ENCODE measurements at regions not wholly inside any gene's neighbourhood (a gene's known extent, or its start where the extent isn't known, plus 50 kb on each side); places are given as distances from the start of the nearest gene placed in this dataset.

GRCh38 chr4:151917145-151917734 is 156.4 kb upstream of the GATB start:
- CTCF ChIA-PET: no interaction called here
- no peaks in the 10 kb centered on the region for H4K20me1 ChIP-seq (ENCODE audit: insufficient read depth)
- H3K36me3 ChIP-seq (ENCODE audit: control insufficient read depth in 1 of 2, insufficient read depth in 2 of 2, low read length in 2 of 2): no peaks in the 10 kb centered on the region
- no peak overlapping the region for H3K4me3 ChIP-seq (replicated peaks in 1 of 2; ENCODE audit: low read depth in 1 of 2, low read length in 2 of 2)
- no peak overlapping the region for H3K9ac ChIP-seq (ENCODE audit: low read length)
- intact Hi-C loops (cut with micrococcal nuclease): no loop called here
- H2AFZ ChIP-seq (ENCODE audit: low read depth, low read length, poor library complexity, severe bottlenecking): no peak overlapping the region
- no peaks in the 10 kb centered on the region for H3K79me2 ChIP-seq (ENCODE audit: insufficient read depth, low read length)
- ATAC-seq (no peak), DNase-seq (ENCODE audit: low read depth, low spot score) (no peak)
- RAD21 ChIA-PET (ENCODE audit: low non-redundant PET in 1 of 2, low total read pairs in 2 of 2, uncharacterized antibody in 2 of 2, unreplicated experiment in 2 of 2): no interaction called here
- no peaks in the 10 kb centered on the region for H3K9me3 ChIP-seq (ENCODE audit: control insufficient read depth in 1 of 2, insufficient read depth in 1 of 2, low read depth in 1 of 2, low read length in 2 of 2)
- POLR2A ChIA-PET: no interaction called here
- H3K27me3 ChIP-seq (ENCODE audit: insufficient read depth, low read length): no peaks in the 10 kb centered on the region
- H3K27ac ChIP-seq (ENCODE audit: low read depth, low read length): no peak overlapping the region
- no peak for TF ChIP-seq YY1 (IDR thresholded peaks at IDR 0.05; ENCODE audit: extremely low read depth, insufficient replicate concordance, low read depth, low read length)
- TF ChIP-seq RAD21 (IDR thresholded peaks at IDR 0.05; ENCODE audit: low read depth): 0 out of 2 replicates have a peak, but pooled peaks have one; percentile 13
- no TSS peak for BruUV-seq (replicated peaks)
- H3K4me1 ChIP-seq (ENCODE audit: control insufficient read depth in 1 of 2, insufficient read depth in 2 of 2, low read length in 2 of 2): no peaks in the 10 kb centered on the region
- H3K4me2 ChIP-seq (ENCODE audit: low read length): no peak overlapping the region
- no peaks in the 10 kb centered on the region; the same call in 1 of the 2 replicates for H3K9me2 ChIP-seq (ENCODE audit: insufficient read depth)

DNA sequence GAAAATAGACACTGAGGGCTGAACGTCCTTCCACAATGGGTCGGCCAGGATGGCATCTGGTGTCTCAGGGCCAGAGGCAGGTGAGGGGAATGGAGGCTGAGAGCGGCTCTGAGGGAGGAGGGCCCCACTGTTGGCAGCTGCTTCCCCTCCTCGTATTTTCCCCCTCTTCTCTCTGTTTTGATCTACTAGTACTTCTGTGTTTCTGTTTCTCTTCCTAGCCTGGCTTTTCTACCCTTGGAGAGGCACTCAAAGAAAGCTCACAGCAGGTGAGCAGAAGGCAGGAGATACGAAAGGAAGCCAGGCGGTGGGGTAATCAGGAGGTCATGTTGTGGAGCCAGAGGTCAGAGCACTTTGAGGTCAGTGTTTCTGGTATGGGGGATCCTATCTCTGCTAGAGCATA is 151.8 kb upstream of the GATB start:
- Histone ChIP-seq H2AFZ (ENCODE audit: low read depth, low read length, poor library complexity, severe bottlenecking) (no peak overlapping the region), H3K4me1 (ENCODE audit: control insufficient read depth in 1 of 2, insufficient read depth in 2 of 2, low read length in 2 of 2) (no peaks in the 10 kb centered on the region), H3K4me3 (replicated peaks in 1 of 2; ENCODE audit: low read depth in 1 of 2, low read length in 2 of 2) (no peak overlapping the region), H3K79me2 (ENCODE audit: insufficient read depth, low read length) (no peaks in the 10 kb centered on the region), H3K27me3 (ENCODE audit: insufficient read depth, low read length) (no peaks in the 10 kb centered on the region; the same call in 1 of the 2 replicates), H3K9me3 (ENCODE audit: control insufficient read depth in 1 of 2, insufficient read depth in 1 of 2, low read depth in 1 of 2, low read length in 2 of 2) (no peaks in the 10 kb centered on the region), H3K36me3 (ENCODE audit: control insufficient read depth in 1 of 2, insufficient read depth in 2 of 2, low read length in 2 of 2) (no peaks in the 10 kb centered on the region), H3K9me2 (ENCODE audit: insufficient read depth) (no peaks in the 10 kb centered on the region; the same call in 1 of the 2 replicates), H3K4me2 (ENCODE audit: low read length) (no peak overlapping the region), H3K27ac (ENCODE audit: low read depth, low read length) (no peak overlapping the region), H4K20me1 (ENCODE audit: insufficient read depth) (no peaks in the 10 kb centered on the region), H3K9ac (ENCODE audit: low read length) (no peak overlapping the region)
- TF ChIP-seq JUND (IDR thresholded peaks at IDR 0.05) (no peak), ZFX (IDR thresholded peaks at IDR 0.05) (no peak), CEBPB (IDR thresholded peaks at IDR 0.05; ENCODE audit: low read depth) (no peak), TCF7L2 (IDR thresholded peaks at IDR 0.05; ENCODE audit: borderline replicate concordance, extremely low read depth, insufficient read depth, insufficient read length) (no peak), ZNF274 (IDR thresholded peaks at IDR 0.05; ENCODE audit: low read depth, low read length) (no peak), ELF1 (IDR thresholded peaks at IDR 0.05; ENCODE audit: borderline replicate concordance, low read depth) (no peak), EGR1 (IDR thresholded peaks at IDR 0.05; ENCODE audit: low read depth) (no peak), EZH2 (IDR thresholded peaks at IDR 0.05) (no peak), POLR2AphosphoS5 (IDR thresholded peaks at IDR 0.05; ENCODE audit: low read depth, low read length) (no peak), SP1 (IDR thresholded peaks at IDR 0.05; ENCODE audit: low read depth) (no peak)
- TF ChIP-seq, protein P1, sequence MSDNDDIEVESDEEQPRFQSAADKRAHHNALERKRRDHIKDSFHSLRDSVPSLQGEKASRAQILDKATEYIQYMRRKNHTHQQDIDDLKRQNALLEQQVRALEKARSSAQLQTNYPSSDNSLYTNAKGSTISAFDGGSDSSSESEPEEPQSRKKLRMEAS (IDR thresholded peaks at IDR 0.05): no peak
- CTCF ChIA-PET: no interaction called here
- ATAC-seq (no peak), DNase-seq (ENCODE audit: low read depth, low spot score) (no peak)
- intact Hi-C loops (cut with micrococcal nuclease): no loop called here
- no TSS peak for BruUV-seq (replicated peaks)
- POLR2A ChIA-PET: no interaction called here
- RAD21 ChIA-PET (ENCODE audit: low non-redundant PET in 1 of 2, low total read pairs in 2 of 2, uncharacterized antibody in 2 of 2, unreplicated experiment in 2 of 2): no interaction called here
